GM23338 (cell line): ENCODE measurements at regions not wholly inside any gene's neighbourhood (a gene's known extent, or its start where the extent isn't known, plus 50 kb on each side); places are given as distances from the start of the nearest gene placed in this dataset.

Source experiments
- ATAC-seq: fragments of 200-7000 bp; cut with Tn5 transposase; 3 replicates; pipeline ENCODE4 v1.9.1; 2020
- DNase-seq: peaks from one replicate; pipeline ENCODE4 v3.0.0-alpha.2; 2015; ENCODE audit warnings: low spot score
- H2AFZ ChIP-seq: fragments of 200-600 bp; sonication (generic); 2 replicates; pipeline ENCODE4 v1.8.0; 2016; ENCODE audit warnings: antibody characterized with exemption, mild to moderate bottlenecking, moderate library complexity
- H3F3A ChIP-seq: fragments of 200-600 bp; sonication (generic); replicated peaks from 2 replicates; pipeline ENCODE4 v1.8.0; 2017; ENCODE audit warnings: antibody characterized with exemption, mixed run types, low read depth
- H3K27ac ChIP-seq: fragments of 200-600 bp; sonication (generic); 2 replicates; pipeline ENCODE4 v1.6.1; 2016; ENCODE audit warnings: low read depth
- H3K27me3 ChIP-seq: fragments of 200-600 bp; sonication (generic); 2 replicates; pipeline ENCODE4 v1.8.0; 2016; ENCODE audit warnings: mild to moderate bottlenecking, mixed run types, moderate library complexity; ENCODE audit not compliant: insufficient read depth
- H3K36me3 ChIP-seq: fragments of 200-600 bp; sonication (generic); 2 replicates; pipeline ENCODE4 v1.8.0; 2016; ENCODE audit warnings: mild to moderate bottlenecking; ENCODE audit not compliant: insufficient read depth
- H3K4me1 ChIP-seq: fragments of 200-600 bp; sonication (generic); 2 replicates; pipeline ENCODE4 v1.8.0; 2016; ENCODE audit warnings: mild to moderate bottlenecking, moderate library complexity; ENCODE audit not compliant: insufficient read depth
- H3K4me2 ChIP-seq: fragments of 200-600 bp; sonication (generic); 2 replicates; pipeline ENCODE4 v1.7.1; 2017; ENCODE audit warnings: mixed run types
- H3K4me3 ChIP-seq: fragments of 200-600 bp; sonication (generic); 2 replicates; pipeline ENCODE4 v1.6.1; 2016; ENCODE audit warnings: mixed run types
- H3K79me2 ChIP-seq: fragments of 200-600 bp; sonication (generic); replicated peaks from 2 replicates; pipeline ENCODE4 v1.8.0; 2017; ENCODE audit warnings: mild to moderate bottlenecking; ENCODE audit not compliant: insufficient read depth
- H3K9me2 ChIP-seq: fragments of 200-600 bp; sonication (generic); 2 replicates; pipeline ENCODE4 v1.8.0; 2017; ENCODE audit not compliant: insufficient read depth
- H4K20me1 ChIP-seq: fragments of 200-600 bp; sonication (generic); replicated peaks from 2 replicates; pipeline ENCODE4 v1.8.0; 2017; ENCODE audit warnings: mild to moderate bottlenecking; ENCODE audit not compliant: insufficient read depth
- H3K27ac Mint-ChIP-seq: 2 replicates; pipeline ENCODE4 v1.8.0; 2020; ENCODE audit warnings: inconsistent platforms, mild to moderate bottlenecking, moderate library complexity, mixed read lengths
- H3K27me3 Mint-ChIP-seq: 3 replicates; pipeline ENCODE4 v1.8.0; 2022; ENCODE audit warnings: low read depth, mild to moderate bottlenecking, moderate library complexity, mixed read lengths, inconsistent platforms; ENCODE audit not compliant: insufficient read depth, poor library complexity
- H3K36me3 Mint-ChIP-seq: 3 replicates; pipeline ENCODE4 v1.8.0; 2021; ENCODE audit warnings: low read depth, mild to moderate bottlenecking, inconsistent platforms, moderate library complexity, mixed read lengths
- H3K4me1 Mint-ChIP-seq: 3 replicates; pipeline ENCODE4 v1.8.0; 2020; ENCODE audit warnings: mild to moderate bottlenecking, inconsistent platforms, mixed read lengths
- H3K4me3 Mint-ChIP-seq: 3 replicates; pipeline ENCODE4 v1.8.0; 2021; ENCODE audit warnings: moderate library complexity, mild to moderate bottlenecking, inconsistent platforms, mixed read lengths
- H3K9me3 Mint-ChIP-seq: 3 replicates; pipeline ENCODE4 v1.8.0; 2020; ENCODE audit warnings: moderate library complexity, mild to moderate bottlenecking, inconsistent platforms, mixed read lengths
- CREB1 ChIP-seq: fragments of 250-450 bp; sonication (Bioruptor Pico); IDR thresholded peaks from 2 replicates; pipeline ENCODE4 v1.5.0; 2020; ENCODE audit warnings: low read depth, mild to moderate bottlenecking, moderate library complexity
- CTCF ChIP-seq, 2 experiments: fragments of 200-600 bp in 1 of 2; sonication (generic) in 1 of 2; conservative IDR thresholded peaks; 2 replicates each; pipeline versions ENCODE4 v1.5.1 to v1.6.1; 2016 to 2017; ENCODE audit warnings: antibody characterized with exemption in 2 of 2, low read depth in 2 of 2, mild to moderate bottlenecking in 2 of 2, moderate library complexity in 1 of 2
- EZH2phosphoT487 ChIP-seq: fragments of 200-600 bp; sonication (generic); IDR thresholded peaks from one replicate; pipeline ENCODE4 v1.8.1; 2018; ENCODE audit warnings: antibody characterized with exemption; ENCODE audit not compliant: unreplicated experiment
- JUNB ChIP-seq: IDR thresholded peaks from one replicate; pipeline ENCODE4 v1.6.1; 2016; ENCODE audit warnings: antibody characterized with exemption; ENCODE audit not compliant: unreplicated experiment
- NANOG ChIP-seq: IDR thresholded peaks from 2 replicates; pipeline ENCODE4 v1.6.1; 2016; ENCODE audit warnings: antibody characterized with exemption, borderline replicate concordance
- STAT1 ChIP-seq: IDR thresholded peaks from one replicate; pipeline ENCODE4 v1.6.1; 2016; ENCODE audit warnings: antibody characterized with exemption; ENCODE audit not compliant: unreplicated experiment
- ZNF331 ChIP-seq: fragments of 250-450 bp; sonication (Bioruptor Pico); IDR thresholded peaks from 2 replicates; pipeline ENCODE4 v1.5.0; 2020; ENCODE audit warnings: low read depth, mild to moderate bottlenecking, moderate library complexity
- TF ChIP-seq, protein P1 (sequence below): fragments of 250-450 bp; sonication (Bioruptor Pico); IDR thresholded peaks from 2 replicates; pipeline ENCODE4 v1.5.0; 2020; ENCODE audit warnings: mild to moderate bottlenecking, moderate library complexity
- TF ChIP-seq, protein P2 (sequence below): IDR thresholded peaks from one replicate; pipeline ENCODE4 v1.6.1; 2018; ENCODE audit warnings: antibody characterized with exemption; ENCODE audit not compliant: unreplicated experiment
- TF ChIP-seq, protein P3 (sequence below): IDR thresholded peaks from 2 replicates; pipeline ENCODE4 v1.6.1; 2016; ENCODE audit warnings: antibody characterized with exemption

- Mint-ChIP-seq H3K4me3 (no peak overlapping the region), H3K27ac (no peak overlapping the region), H3K4me1 (peaks cover 45% of the 10 kb centered on the region), H3K27me3 (peaks cover 10% of the 10 kb centered on the region), H3K36me3 (peaks cover 7% of the 10 kb centered on the region; the same call in 2 of the 3 replicates), H3K9me3 (no peaks in the 10 kb centered on the region)
- DNase-seq (no peak), ATAC-seq (no peak)
- Histone ChIP-seq H3K4me3 (no peak overlapping the region), H3K79me2 (no peaks in the 10 kb centered on the region), H3F3A (peaks cover 6% of the 10 kb centered on the region; the same call in 1 of the 2 replicates), H2AFZ (no peak overlapping the region), H3K27me3 (no peaks in the 10 kb centered on the region), H3K27ac (no peak overlapping the region), H3K36me3 (no peaks in the 10 kb centered on the region), H3K4me1 (peaks cover 28% of the 10 kb centered on the region), H3K9me2 (peaks cover 18% of the 10 kb centered on the region), H4K20me1 (no peaks in the 10 kb centered on the region), H3K4me2 (no peak overlapping the region)
- no peak for TF ChIP-seq NANOG
- TF ChIP-seq CREB1, result no peak
- no peak for TF ChIP-seq JUNB
- no peak for TF ChIP-seq STAT1
These were observed 66.1 kb upstream of the TSHZ3 start for GRCh38 chr19:31415322-31415721.

GRCh38 chr19:31416548-31416947 is 67.3 kb upstream of the TSHZ3 start:
- H3F3A ChIP-seq, result peaks cover 14% of the 10 kb centered on the region
- Mint-ChIP-seq H3K27ac (0 out of 2 replicates have a peak overlapping the region, but pooled peaks have one; percentile 17), H3K9me3 (no peaks in the 10 kb centered on the region), H3K4me3 (no peak overlapping the region), H3K27me3 (peaks cover 8% of the 10 kb centered on the region), H3K4me1 (peaks cover 57% of the 10 kb centered on the region), H3K36me3 (peaks cover 7% of the 10 kb centered on the region; the same call in 2 of the 3 replicates)
- H3K36me3 ChIP-seq, result no peaks in the 10 kb centered on the region
- H3K27me3 ChIP-seq, result no peaks in the 10 kb centered on the region
- no peak for ATAC-seq
- peaks cover 41% of the 10 kb centered on the region for H3K4me1 ChIP-seq
- peaks cover 14% of the 10 kb centered on the region for H3K9me2 ChIP-seq
- peak overlapping the region; percentile 97 for H3K27ac ChIP-seq
- no peak overlapping the region for H3K4me2 ChIP-seq
- H3K4me3 ChIP-seq, result no peak overlapping the region
- DNase-seq, result no peak
- H4K20me1 ChIP-seq, result no peaks in the 10 kb centered on the region
- H2AFZ ChIP-seq, result no peak overlapping the region
- no peaks in the 10 kb centered on the region for H3K79me2 ChIP-seq
- peak in 1 of 2 experiments; percentile 59; a peak in 2 of 4 replicates for TF ChIP-seq CTCF (conservative IDR thresholded peaks at IDR 0.05; ENCODE audit: low read depth in 2 of 2)
- TF ChIP-seq, protein P1, sequence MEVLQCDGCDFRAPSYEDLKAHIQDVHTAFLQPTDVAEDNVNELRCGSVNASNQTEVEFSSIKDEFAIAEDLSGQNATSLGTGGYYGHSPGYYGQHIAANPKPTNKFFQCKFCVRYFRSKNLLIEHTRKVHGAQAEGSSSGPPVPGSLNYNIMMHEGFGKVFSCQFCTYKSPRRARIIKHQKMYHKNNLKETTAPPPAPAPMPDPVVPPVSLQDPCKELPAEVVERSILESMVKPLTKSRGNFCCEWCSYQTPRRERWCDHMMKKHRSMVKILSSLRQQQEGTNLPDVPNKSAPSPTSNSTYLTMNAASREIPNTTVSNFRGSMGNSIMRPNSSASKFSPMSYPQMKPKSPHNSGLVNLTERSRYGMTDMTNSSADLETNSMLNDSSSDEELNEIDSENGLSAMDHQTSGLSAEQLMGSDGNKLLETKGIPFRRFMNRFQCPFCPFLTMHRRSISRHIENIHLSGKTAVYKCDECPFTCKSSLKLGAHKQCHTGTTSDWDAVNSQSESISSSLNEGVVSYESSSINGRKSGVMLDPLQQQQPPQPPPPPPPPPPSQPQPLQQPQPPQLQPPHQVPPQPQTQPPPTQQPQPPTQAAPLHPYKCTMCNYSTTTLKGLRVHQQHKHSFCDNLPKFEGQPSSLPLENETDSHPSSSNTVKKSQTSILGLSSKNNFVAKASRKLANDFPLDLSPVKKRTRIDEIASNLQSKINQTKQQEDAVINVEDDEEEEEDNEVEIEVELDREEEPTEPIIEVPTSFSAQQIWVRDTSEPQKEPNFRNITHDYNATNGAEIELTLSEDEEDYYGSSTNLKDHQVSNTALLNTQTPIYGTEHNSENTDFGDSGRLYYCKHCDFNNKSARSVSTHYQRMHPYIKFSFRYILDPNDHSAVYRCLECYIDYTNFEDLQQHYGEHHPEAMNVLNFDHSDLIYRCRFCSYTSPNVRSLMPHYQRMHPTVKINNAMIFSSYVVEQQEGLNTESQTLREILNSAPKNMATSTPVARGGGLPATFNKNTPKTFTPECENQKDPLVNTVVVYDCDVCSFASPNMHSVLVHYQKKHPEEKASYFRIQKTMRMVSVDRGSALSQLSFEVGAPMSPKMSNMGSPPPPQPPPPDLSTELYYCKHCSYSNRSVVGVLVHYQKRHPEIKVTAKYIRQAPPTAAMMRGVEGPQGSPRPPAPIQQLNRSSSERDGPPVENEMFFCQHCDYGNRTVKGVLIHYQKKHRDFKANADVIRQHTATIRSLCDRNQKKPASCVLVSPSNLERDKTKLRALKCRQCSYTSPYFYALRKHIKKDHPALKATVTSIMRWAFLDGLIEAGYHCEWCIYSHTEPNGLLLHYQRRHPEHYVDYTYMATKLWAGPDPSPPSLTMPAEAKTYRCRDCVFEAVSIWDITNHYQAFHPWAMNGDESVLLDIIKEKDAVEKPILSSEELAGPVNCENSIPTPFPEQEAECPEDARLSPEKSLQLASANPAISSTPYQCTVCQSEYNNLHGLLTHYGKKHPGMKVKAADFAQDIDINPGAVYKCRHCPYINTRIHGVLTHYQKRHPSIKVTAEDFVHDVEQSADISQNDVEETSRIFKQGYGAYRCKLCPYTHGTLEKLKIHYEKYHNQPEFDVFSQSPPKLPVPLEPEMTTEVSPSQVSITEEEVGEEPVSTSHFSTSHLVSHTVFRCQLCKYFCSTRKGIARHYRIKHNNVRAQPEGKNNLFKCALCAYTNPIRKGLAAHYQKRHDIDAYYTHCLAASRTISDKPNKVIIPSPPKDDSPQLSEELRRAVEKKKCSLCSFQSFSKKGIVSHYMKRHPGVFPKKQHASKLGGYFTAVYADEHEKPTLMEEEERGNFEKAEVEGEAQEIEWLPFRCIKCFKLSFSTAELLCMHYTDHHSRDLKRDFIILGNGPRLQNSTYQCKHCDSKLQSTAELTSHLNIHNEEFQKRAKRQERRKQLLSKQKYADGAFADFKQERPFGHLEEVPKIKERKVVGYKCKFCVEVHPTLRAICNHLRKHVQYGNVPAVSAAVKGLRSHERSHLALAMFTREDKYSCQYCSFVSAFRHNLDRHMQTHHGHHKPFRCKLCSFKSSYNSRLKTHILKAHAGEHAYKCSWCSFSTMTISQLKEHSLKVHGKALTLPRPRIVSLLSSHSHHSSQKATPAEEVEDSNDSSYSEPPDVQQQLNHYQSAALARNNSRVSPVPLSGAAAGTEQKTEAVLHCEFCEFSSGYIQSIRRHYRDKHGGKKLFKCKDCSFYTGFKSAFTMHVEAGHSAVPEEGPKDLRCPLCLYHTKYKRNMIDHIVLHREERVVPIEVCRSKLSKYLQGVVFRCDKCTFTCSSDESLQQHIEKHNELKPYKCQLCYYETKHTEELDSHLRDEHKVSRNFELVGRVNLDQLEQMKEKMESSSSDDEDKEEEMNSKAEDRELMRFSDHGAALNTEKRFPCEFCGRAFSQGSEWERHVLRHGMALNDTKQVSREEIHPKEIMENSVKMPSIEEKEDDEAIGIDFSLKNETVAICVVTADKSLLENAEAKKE (CRISPR knock-in tag), result peak; percentile 67; the same call in 1 of the 2 replicates
- TF ChIP-seq EZH2phosphoT487, result no peak
- no peak for TF ChIP-seq JUNB
- TF ChIP-seq, protein P2, sequence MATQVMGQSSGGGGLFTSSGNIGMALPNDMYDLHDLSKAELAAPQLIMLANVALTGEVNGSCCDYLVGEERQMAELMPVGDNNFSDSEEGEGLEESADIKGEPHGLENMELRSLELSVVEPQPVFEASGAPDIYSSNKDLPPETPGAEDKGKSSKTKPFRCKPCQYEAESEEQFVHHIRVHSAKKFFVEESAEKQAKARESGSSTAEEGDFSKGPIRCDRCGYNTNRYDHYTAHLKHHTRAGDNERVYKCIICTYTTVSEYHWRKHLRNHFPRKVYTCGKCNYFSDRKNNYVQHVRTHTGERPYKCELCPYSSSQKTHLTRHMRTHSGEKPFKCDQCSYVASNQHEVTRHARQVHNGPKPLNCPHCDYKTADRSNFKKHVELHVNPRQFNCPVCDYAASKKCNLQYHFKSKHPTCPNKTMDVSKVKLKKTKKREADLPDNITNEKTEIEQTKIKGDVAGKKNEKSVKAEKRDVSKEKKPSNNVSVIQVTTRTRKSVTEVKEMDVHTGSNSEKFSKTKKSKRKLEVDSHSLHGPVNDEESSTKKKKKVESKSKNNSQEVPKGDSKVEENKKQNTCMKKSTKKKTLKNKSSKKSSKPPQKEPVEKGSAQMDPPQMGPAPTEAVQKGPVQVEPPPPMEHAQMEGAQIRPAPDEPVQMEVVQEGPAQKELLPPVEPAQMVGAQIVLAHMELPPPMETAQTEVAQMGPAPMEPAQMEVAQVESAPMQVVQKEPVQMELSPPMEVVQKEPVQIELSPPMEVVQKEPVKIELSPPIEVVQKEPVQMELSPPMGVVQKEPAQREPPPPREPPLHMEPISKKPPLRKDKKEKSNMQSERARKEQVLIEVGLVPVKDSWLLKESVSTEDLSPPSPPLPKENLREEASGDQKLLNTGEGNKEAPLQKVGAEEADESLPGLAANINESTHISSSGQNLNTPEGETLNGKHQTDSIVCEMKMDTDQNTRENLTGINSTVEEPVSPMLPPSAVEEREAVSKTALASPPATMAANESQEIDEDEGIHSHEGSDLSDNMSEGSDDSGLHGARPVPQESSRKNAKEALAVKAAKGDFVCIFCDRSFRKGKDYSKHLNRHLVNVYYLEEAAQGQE, result no peak
- TF ChIP-seq NANOG, result no peak
- TF ChIP-seq, protein P3, sequence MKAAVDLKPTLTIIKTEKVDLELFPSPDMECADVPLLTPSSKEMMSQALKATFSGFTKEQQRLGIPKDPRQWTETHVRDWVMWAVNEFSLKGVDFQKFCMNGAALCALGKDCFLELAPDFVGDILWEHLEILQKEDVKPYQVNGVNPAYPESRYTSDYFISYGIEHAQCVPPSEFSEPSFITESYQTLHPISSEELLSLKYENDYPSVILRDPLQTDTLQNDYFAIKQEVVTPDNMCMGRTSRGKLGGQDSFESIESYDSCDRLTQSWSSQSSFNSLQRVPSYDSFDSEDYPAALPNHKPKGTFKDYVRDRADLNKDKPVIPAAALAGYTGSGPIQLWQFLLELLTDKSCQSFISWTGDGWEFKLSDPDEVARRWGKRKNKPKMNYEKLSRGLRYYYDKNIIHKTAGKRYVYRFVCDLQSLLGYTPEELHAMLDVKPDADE, result no peak
- no peak for TF ChIP-seq ZNF331 (CRISPR knock-in tag)
